ENCODE measurements at regions not wholly inside any gene's neighbourhood (a gene's known extent, or its start where the extent isn't known, plus 50 kb on each side); places are given as distances from the start of the nearest gene placed in this dataset.
"Not testable (repeated sequence)": the region's sequence is repeated elsewhere in the genome, so short reads cannot be mapped to it uniquely, and the experiment has no call there.

GRCh38 chr12:73699318-73699717 lies 838.3 kb upstream of the ATXN7L3B start:
- no peak for DNase-seq (ENCODE audit: low read depth)

- no peak for DNase-seq (ENCODE audit: low read depth)
Measured at GRCh38 chr12:73714655-73715054, 823.0 kb upstream of the ATXN7L3B start.

- DNase-seq (ENCODE audit: low read depth) = not testable (repeated sequence)
Measured at GRCh38 chr12:73716143-73716542, 821.5 kb upstream of the ATXN7L3B start.

GRCh38 chr12:73719223-73719622 lies 818.4 kb upstream of the ATXN7L3B start:
- DNase-seq (ENCODE audit: low read depth) = no peak

- DNase-seq (ENCODE audit: low read depth) = no peak
Measured at GRCh38 chr12:73726881-73727280, 810.8 kb upstream of the ATXN7L3B start.

GRCh38 chr12:73731658-73732057 lies 806.0 kb upstream of the ATXN7L3B start:
- no peak for DNase-seq (ENCODE audit: low read depth)

GRCh38 chr12:73769337-73769736 lies 768.3 kb upstream of the ATXN7L3B start:
- DNase-seq (ENCODE audit: low read depth) = no peak

GRCh38 chr12:73798523-73798922 lies 739.1 kb upstream of the ATXN7L3B start:
- no peak for DNase-seq (ENCODE audit: low read depth)

- DNase-seq (ENCODE audit: low read depth) = no peak
Measured at GRCh38 chr12:73815072-73815645, 722.5 kb upstream of the ATXN7L3B start.

- no peak for DNase-seq (ENCODE audit: low read depth)
Measured at GRCh38 chr12:73817161-73817560, 720.5 kb upstream of the ATXN7L3B start.

- no peak for DNase-seq (ENCODE audit: low read depth)
Measured at GRCh38 chr12:73833746-73834145, 703.9 kb upstream of the ATXN7L3B start.

- no peak for DNase-seq (ENCODE audit: low read depth)
Measured at GRCh38 chr12:73841963-73842362, 695.7 kb upstream of the ATXN7L3B start.

GRCh38 chr12:73863546-73863945 lies 674.1 kb upstream of the ATXN7L3B start:
- DNase-seq (ENCODE audit: low read depth) = no peak

GRCh38 chr12:73867147-73867546 lies 670.5 kb upstream of the ATXN7L3B start:
- DNase-seq (ENCODE audit: low read depth) = no peak

GRCh38 chr12:73877291-73877690 lies 660.3 kb upstream of the ATXN7L3B start:
- DNase-seq (ENCODE audit: low read depth) = not testable (repeated sequence)

GRCh38 chr12:73892201-73892600 lies 645.4 kb upstream of the ATXN7L3B start:
- DNase-seq (ENCODE audit: low read depth) = peak; percentile 0

GRCh38 chr12:73898645-73899044 lies 639.0 kb upstream of the ATXN7L3B start:
- DNase-seq (ENCODE audit: low read depth) = no peak

- DNase-seq (ENCODE audit: low read depth) = no peak
Measured at GRCh38 chr12:73902260-73902659, 635.4 kb upstream of the ATXN7L3B start.

- DNase-seq (ENCODE audit: low read depth) = no peak
Measured at GRCh38 chr12:73906757-73907156, 630.9 kb upstream of the ATXN7L3B start.

GRCh38 chr12:73935817-73936216 lies 601.8 kb upstream of the ATXN7L3B start:
- no peak for DNase-seq (ENCODE audit: low read depth)

- DNase-seq (ENCODE audit: low read depth) = no peak
Measured at GRCh38 chr12:73947326-73948026, 590.2 kb upstream of the ATXN7L3B start.

- no peak for DNase-seq (ENCODE audit: low read depth)
Measured at GRCh38 chr12:73950507-73950906, 587.1 kb upstream of the ATXN7L3B start.

GRCh38 chr12:73951956-73952703 lies 585.5 kb upstream of the ATXN7L3B start:
- no peak for DNase-seq (ENCODE audit: low read depth)

All from amniotic epithelial cell (primary cell).